Mesenchymal stem cell (in vitro differentiated cells and primary cell): ENCODE measurements at regions not wholly inside any gene's neighbourhood (a gene's known extent, or its start where the extent isn't known, plus 50 kb on each side); places are given as distances from the start of the nearest gene placed in this dataset.

Experiments used
- DNase-seq: peaks from one replicate; pipeline ENCODE4 v3.0.0-alpha.2; 2013
- H2AFZ ChIP-seq: one replicate; pipeline ENCODE4 v1.6.1; 2013; ENCODE audit warnings: low read depth, mild to moderate bottlenecking, control low read depth, inconsistent platforms, low read length, moderate library complexity
- H2AK5ac ChIP-seq: 2 replicates; pipeline ENCODE4 v1.6.1; 2013; ENCODE audit warnings: low read length, moderate library complexity, mild to moderate bottlenecking, inconsistent platforms; ENCODE audit not compliant: severe bottlenecking
- H2BK120ac ChIP-seq: one replicate; pipeline ENCODE4 v1.6.1; 2013; ENCODE audit warnings: low read depth, mild to moderate bottlenecking, inconsistent platforms, low read length, moderate library complexity
- H2BK12ac ChIP-seq, 2 experiments: one replicate each; pipeline ENCODE4 v1.6.1; 2013; ENCODE audit warnings: inconsistent platforms in 2 of 2, low read length in 2 of 2, mild to moderate bottlenecking in 2 of 2, moderate library complexity in 2 of 2, control low read depth in 1 of 2
- H2BK15ac ChIP-seq: one replicate; pipeline ENCODE4 v1.6.1; 2013; ENCODE audit warnings: mild to moderate bottlenecking, low read depth, inconsistent platforms; ENCODE audit not compliant: poor library complexity, severe bottlenecking
- H2BK5ac ChIP-seq: 2 replicates; pipeline ENCODE4 v1.6.1; 2013; ENCODE audit warnings: low read depth, mild to moderate bottlenecking, low read length, control low read depth, inconsistent platforms; ENCODE audit not compliant: poor library complexity, severe bottlenecking
- H3K14ac ChIP-seq, 2 experiments: one replicate each; pipeline ENCODE4 v1.6.1; 2013; ENCODE audit warnings: inconsistent platforms in 2 of 2, low read length in 2 of 2, control low read depth in 1 of 2, mild to moderate bottlenecking in 1 of 2, moderate library complexity in 1 of 2
- H3K18ac ChIP-seq, 2 experiments: one replicate each; pipeline ENCODE4 v1.6.1; 2013; ENCODE audit warnings: inconsistent platforms in 2 of 2, low read length in 2 of 2, control low read depth in 1 of 2, low read depth in 1 of 2, mild to moderate bottlenecking in 1 of 2
- H3K23ac ChIP-seq, 2 experiments: one replicate each; pipeline ENCODE4 v1.6.1; 2013; ENCODE audit warnings: inconsistent platforms in 2 of 2, low read length in 2 of 2, mild to moderate bottlenecking in 2 of 2, moderate library complexity in 2 of 2, control low read depth in 1 of 2
- H3K27ac ChIP-seq: 2 replicates; pipeline ENCODE4 v1.5.1; 2013; ENCODE audit warnings: mild to moderate bottlenecking, moderate library complexity, low read length, control low read depth, inconsistent platforms; ENCODE audit not compliant: poor library complexity, severe bottlenecking
- H3K27me3 ChIP-seq, 2 experiments: 2 replicates each; pipeline versions ENCODE4 v1.6.1 to v1.7.0; 2013; ENCODE audit warnings: low read length in 2 of 2, mild to moderate bottlenecking in 2 of 2, moderate library complexity in 2 of 2, control low read depth in 1 of 2, inconsistent platforms in 1 of 2; ENCODE audit not compliant: control insufficient read depth in 1 of 2, insufficient read depth in 1 of 2
- H3K36me3 ChIP-seq, 2 experiments: 2 replicates each; pipeline versions ENCODE4 v1.6.1 to v1.7.0; 2013; ENCODE audit warnings: low read length in 2 of 2, control low read depth in 1 of 2, inconsistent platforms in 1 of 2, low read depth in 1 of 2, mild to moderate bottlenecking in 1 of 2; ENCODE audit not compliant: insufficient read depth in 2 of 2, control insufficient read depth in 1 of 2
- H3K4ac ChIP-seq, 2 experiments: one replicate each; pipeline ENCODE4 v1.6.1; 2013; ENCODE audit warnings: inconsistent platforms in 2 of 2, low read length in 2 of 2, mild to moderate bottlenecking in 2 of 2, moderate library complexity in 2 of 2, control low read depth in 1 of 2, low read depth in 1 of 2
- H3K4me1 ChIP-seq: 2 replicates; pipeline ENCODE4 v1.6.1; 2013; ENCODE audit warnings: low read depth, low read length, control low read depth; ENCODE audit not compliant: control insufficient read depth, insufficient read depth
- H3K4me2 ChIP-seq: 2 replicates; pipeline ENCODE4 v1.6.1; 2013; ENCODE audit warnings: low read length, mild to moderate bottlenecking, inconsistent platforms; ENCODE audit not compliant: poor library complexity, severe bottlenecking
- H3K4me3 ChIP-seq, 2 experiments: 2 replicates each; pipeline versions ENCODE4 v1.5.1 to v1.7.0; 2013; ENCODE audit warnings: low read length in 2 of 2, mild to moderate bottlenecking in 2 of 2, control low read depth in 1 of 2, low read depth in 1 of 2; ENCODE audit not compliant: insufficient read depth in 1 of 2
- H3K79me1 ChIP-seq: replicated peaks from 2 replicates; pipeline ENCODE4 v1.6.1; 2013; ENCODE audit warnings: mild to moderate bottlenecking, control low read depth, low read length, inconsistent platforms; ENCODE audit not compliant: poor library complexity, severe bottlenecking
- H3K9ac ChIP-seq: 2 replicates; pipeline ENCODE4 v1.7.0; 2013; ENCODE audit warnings: mild to moderate bottlenecking, low read length, moderate library complexity
- H3K9me3 ChIP-seq: 2 replicates; pipeline ENCODE4 v1.7.0; 2013; ENCODE audit warnings: mild to moderate bottlenecking, low read length; ENCODE audit not compliant: control insufficient read depth
- H4K8ac ChIP-seq: one replicate; pipeline ENCODE4 v1.6.1; 2013; ENCODE audit warnings: inconsistent platforms, mild to moderate bottlenecking, low read length, moderate library complexity
- H4K91ac ChIP-seq: one replicate; pipeline ENCODE4 v1.6.1; 2013; ENCODE audit warnings: mild to moderate bottlenecking, low read length, inconsistent platforms
- WGBS: methylation state at CpG from one replicate; pipeline ENCODE4 v1.1.7; 2013; ENCODE audit warnings: mixed read lengths; 5-methylcytosine and 5-hydroxymethylcytosine counted together

GRCh38 chr18:51811883-51812282 is 528.1 kb upstream of the DCC start:
- no peak overlapping the region for H2BK5ac ChIP-seq
- no peak overlapping the region for H2BK120ac ChIP-seq
- H3K4me2 ChIP-seq = no peak overlapping the region
- H3K27me3 ChIP-seq = no peaks in the 10 kb centered on the region
- no peaks in the 10 kb centered on the region for H3K9me3 ChIP-seq
- WGBS = 81% methylated on average over 1 of the region's 2 CpGs
- no peak overlapping the region for H3K14ac ChIP-seq
- no peak overlapping the region for H3K4ac ChIP-seq
- no peak overlapping the region for H2AFZ ChIP-seq
- no peak overlapping the region for H2BK12ac ChIP-seq
- no peak overlapping the region for H3K27ac ChIP-seq
- no peaks in the 10 kb centered on the region for H3K79me1 ChIP-seq
- no peak overlapping the region for H3K9ac ChIP-seq
- DNase-seq = no peak
- no peak overlapping the region for H2AK5ac ChIP-seq
- no peaks in the 10 kb centered on the region for H3K4me1 ChIP-seq
- no peak overlapping the region for H3K4me3 ChIP-seq
- H3K23ac ChIP-seq = no peak overlapping the region
- H4K91ac ChIP-seq = no peak overlapping the region
- H2BK15ac ChIP-seq = no peak overlapping the region
- no peak overlapping the region for H4K8ac ChIP-seq
- H3K18ac ChIP-seq = no peak overlapping the region
- no peaks in the 10 kb centered on the region for H3K36me3 ChIP-seq

GRCh38 chr18:51813740-51814139 is 526.3 kb upstream of the DCC start:
- Histone ChIP-seq H2BK5ac (no peak overlapping the region), H2AFZ (no peak overlapping the region), H3K9ac (no peak overlapping the region), H2AK5ac (no peak overlapping the region), H2BK15ac (no peak overlapping the region), H3K9me3 (no peaks in the 10 kb centered on the region), H3K14ac (no peak overlapping the region), H3K4me3 (no peak overlapping the region), H4K8ac (no peak overlapping the region), H3K23ac (no peak overlapping the region), H3K18ac (no peak overlapping the region), H3K4ac (no peak overlapping the region), H3K27ac (no peak overlapping the region), H3K79me1 (no peaks in the 10 kb centered on the region), H2BK120ac (no peak overlapping the region), H3K36me3 (no peaks in the 10 kb centered on the region), H3K4me2 (no peak overlapping the region), H3K4me1 (no peaks in the 10 kb centered on the region), H3K27me3 (no peaks in the 10 kb centered on the region), H2BK12ac (no peak overlapping the region), H4K91ac (no peak overlapping the region)
- 80% methylated on average over 2 of the region's 2 CpGs for WGBS
- no peak for DNase-seq

- Histone ChIP-seq H2BK15ac (no peak overlapping the region), H3K9ac (no peak overlapping the region), H3K4ac (no peak overlapping the region), H3K27ac (no peak overlapping the region), H3K18ac (no peak overlapping the region), H2AK5ac (no peak overlapping the region), H3K23ac (no peak overlapping the region), H2BK5ac (no peak overlapping the region), H3K27me3 (no peaks in the 10 kb centered on the region), H2AFZ (no peak overlapping the region), H2BK12ac (no peak overlapping the region), H4K91ac (no peak overlapping the region), H3K4me1 (no peaks in the 10 kb centered on the region), H3K9me3 (peaks cover 3% of the 10 kb centered on the region), H3K4me2 (no peak overlapping the region), H2BK120ac (no peak overlapping the region), H3K4me3 (no peak overlapping the region), H3K79me1 (no peaks in the 10 kb centered on the region), H3K14ac (no peak overlapping the region), H4K8ac (no peak overlapping the region), H3K36me3 (no peaks in the 10 kb centered on the region)
- WGBS = 67% methylated on average over 1 of the region's 1 CpG
- no peak for DNase-seq
These were observed 518.4 kb upstream of the DCC start for GRCh38 chr18:51821610-51822009.

- H3K4me1 ChIP-seq = no peaks in the 10 kb centered on the region
- no peak overlapping the region for H2BK15ac ChIP-seq
- no peak overlapping the region for H4K91ac ChIP-seq
- no peak overlapping the region for H3K23ac ChIP-seq
- no peak overlapping the region for H3K14ac ChIP-seq
- no peak overlapping the region for H3K4me2 ChIP-seq
- H2BK12ac ChIP-seq = no peak overlapping the region
- H2AFZ ChIP-seq = no peak overlapping the region
- no peaks in the 10 kb centered on the region for H3K36me3 ChIP-seq
- no peak overlapping the region for H2AK5ac ChIP-seq
- H3K4me3 ChIP-seq = no peak overlapping the region
- H3K9me3 ChIP-seq = peaks cover 11% of the 10 kb centered on the region
- no peaks in the 10 kb centered on the region for H3K27me3 ChIP-seq
- H3K27ac ChIP-seq = no peak overlapping the region
- H3K79me1 ChIP-seq = no peaks in the 10 kb centered on the region
- no peak overlapping the region for H2BK5ac ChIP-seq
- no peak overlapping the region for H4K8ac ChIP-seq
- no peak overlapping the region for H3K4ac ChIP-seq
- 75% methylated on average over 1 of the region's 2 CpGs for WGBS
- DNase-seq = no peak
- no peak overlapping the region for H3K18ac ChIP-seq
- H3K9ac ChIP-seq = no peak overlapping the region
- H2BK120ac ChIP-seq = no peak overlapping the region
These were observed 515.3 kb upstream of the DCC start for GRCh38 chr18:51824746-51825145.
